ENCODE measurements at regions not wholly inside any gene's neighbourhood (a gene's known extent, or its start where the extent isn't known, plus 50 kb on each side); places are given as distances from the start of the nearest gene placed in this dataset.

DNA sequence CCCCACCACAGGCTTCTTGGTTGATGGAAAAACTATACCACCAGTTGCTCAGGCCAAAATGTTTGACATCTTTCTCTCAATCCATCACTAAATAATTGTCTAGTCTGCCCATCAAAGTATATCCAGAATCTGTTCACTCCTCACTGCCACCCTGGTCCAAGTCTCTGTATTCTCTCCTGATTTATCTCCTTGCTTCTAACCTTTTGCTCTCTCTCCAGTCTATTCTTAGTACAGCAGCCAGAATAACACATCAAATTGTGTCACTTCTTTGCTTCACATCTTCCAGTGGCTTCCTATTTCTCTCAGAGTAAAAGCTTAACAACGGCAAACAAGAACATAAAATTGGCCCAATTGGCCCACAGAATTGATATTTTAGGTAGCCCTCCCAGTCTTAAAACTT, 272.8 kb downstream of the IPO8 start:
- no peaks in the 10 kb centered on the region for H3K9me3 ChIP-seq (ENCODE audit: control insufficient read depth, low read depth, low read length)
- no peaks in the 10 kb centered on the region for H3K9me1 ChIP-seq (ENCODE audit: control insufficient read depth, extremely low read depth, insufficient read depth, low read length)
- no peak overlapping the region for H3K4me2 ChIP-seq (ENCODE audit: control insufficient read depth, extremely low read depth, insufficient read depth, low read depth, low read length)
- no peaks in the 10 kb centered on the region for H3K79me2 ChIP-seq (ENCODE audit: control insufficient read depth, insufficient read depth, low read length)
- H3K9ac ChIP-seq (ENCODE audit: control insufficient read depth, extremely low read depth, insufficient read depth, low read length): no peak overlapping the region
- no peaks in the 10 kb centered on the region for H3K36me3 ChIP-seq (ENCODE audit: control insufficient read depth in 2 of 2, extremely low read depth in 1 of 2, insufficient read depth in 2 of 2, low read length in 2 of 2)
- H3K4me1 ChIP-seq (ENCODE audit: control insufficient read depth, extremely low read depth, insufficient read depth, low read length): peaks cover 24% of the 10 kb centered on the region
- H3K27ac ChIP-seq (ENCODE audit: control insufficient read depth, insufficient read depth, low read length): no peak overlapping the region
- H3K27me3 ChIP-seq (ENCODE audit: control insufficient read depth, extremely low read depth, insufficient read depth, low read length): no peaks in the 10 kb centered on the region
- no peak overlapping the region for H3K4me3 ChIP-seq (ENCODE audit: control insufficient read depth in 2 of 3, extremely low read depth in 1 of 3, insufficient read depth in 2 of 3, low read depth in 1 of 3, low read length in 3 of 3)
- TF ChIP-seq, protein P1, sequence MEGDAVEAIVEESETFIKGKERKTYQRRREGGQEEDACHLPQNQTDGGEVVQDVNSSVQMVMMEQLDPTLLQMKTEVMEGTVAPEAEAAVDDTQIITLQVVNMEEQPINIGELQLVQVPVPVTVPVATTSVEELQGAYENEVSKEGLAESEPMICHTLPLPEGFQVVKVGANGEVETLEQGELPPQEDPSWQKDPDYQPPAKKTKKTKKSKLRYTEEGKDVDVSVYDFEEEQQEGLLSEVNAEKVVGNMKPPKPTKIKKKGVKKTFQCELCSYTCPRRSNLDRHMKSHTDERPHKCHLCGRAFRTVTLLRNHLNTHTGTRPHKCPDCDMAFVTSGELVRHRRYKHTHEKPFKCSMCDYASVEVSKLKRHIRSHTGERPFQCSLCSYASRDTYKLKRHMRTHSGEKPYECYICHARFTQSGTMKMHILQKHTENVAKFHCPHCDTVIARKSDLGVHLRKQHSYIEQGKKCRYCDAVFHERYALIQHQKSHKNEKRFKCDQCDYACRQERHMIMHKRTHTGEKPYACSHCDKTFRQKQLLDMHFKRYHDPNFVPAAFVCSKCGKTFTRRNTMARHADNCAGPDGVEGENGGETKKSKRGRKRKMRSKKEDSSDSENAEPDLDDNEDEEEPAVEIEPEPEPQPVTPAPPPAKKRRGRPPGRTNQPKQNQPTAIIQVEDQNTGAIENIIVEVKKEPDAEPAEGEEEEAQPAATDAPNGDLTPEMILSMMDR (optimal IDR thresholded peaks at IDR 0.05 in 1 of 3, IDR thresholded peaks at IDR 0.05 in 1 of 3, conservative IDR thresholded peaks at IDR 0.05 in 1 of 3; ENCODE audit: extremely low read depth in 1 of 3, insufficient read depth in 2 of 3, low read length in 3 of 3): no peak
- TF ChIP-seq EZH2 (IDR thresholded peaks at IDR 0.05; ENCODE audit: low read length): no peak
- dilution Hi-C loops (cut with MboI; ENCODE audit: extremely low pct_ligation_motif_present, low sequenced_read_pairs): no loop called here
- no peak overlapping the region for H2AFZ ChIP-seq (ENCODE audit: control insufficient read depth, low read length)
- DNase-seq (ENCODE audit: low read depth, low spot score): no peak
- no peak for FAIRE-seq
- no peaks in the 10 kb centered on the region for H4K20me1 ChIP-seq (ENCODE audit: control insufficient read depth, extremely low read depth, insufficient read depth, low read length)

DNA sequence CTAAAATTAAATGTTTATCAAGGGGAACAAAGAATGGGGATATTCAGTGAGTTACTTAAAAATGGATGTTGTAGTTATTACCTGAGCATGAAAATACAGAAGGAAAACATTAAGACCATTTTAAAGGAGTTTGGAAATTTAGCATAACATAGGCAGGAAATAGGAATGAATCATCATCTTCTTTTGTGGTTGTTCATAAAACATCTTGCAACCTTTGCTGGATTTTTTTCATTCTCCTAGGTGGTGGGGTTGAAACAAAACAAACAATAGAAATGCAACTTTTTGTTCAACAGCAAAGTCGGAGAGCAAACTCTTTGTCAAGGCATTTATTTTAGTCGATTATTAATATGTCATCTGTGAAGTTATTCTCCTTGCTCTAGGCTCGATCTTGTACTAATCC, 275.1 kb downstream of the IPO8 start:
- H3K4me1 ChIP-seq (ENCODE audit: control insufficient read depth, extremely low read depth, insufficient read depth, low read length): peaks cover 44% of the 10 kb centered on the region
- no peaks in the 10 kb centered on the region for H3K9me1 ChIP-seq (ENCODE audit: control insufficient read depth, extremely low read depth, insufficient read depth, low read length)
- FAIRE-seq (peak; percentile 29), DNase-seq (ENCODE audit: low read depth, low spot score) (no peak)
- no peaks in the 10 kb centered on the region for H3K36me3 ChIP-seq (ENCODE audit: control insufficient read depth in 2 of 2, extremely low read depth in 1 of 2, insufficient read depth in 2 of 2, low read length in 2 of 2)
- H2AFZ ChIP-seq (ENCODE audit: control insufficient read depth, low read length): no peak overlapping the region
- dilution Hi-C loops (cut with MboI; ENCODE audit: extremely low pct_ligation_motif_present, low sequenced_read_pairs): no loop called here
- no peak overlapping the region for H3K4me3 ChIP-seq (ENCODE audit: control insufficient read depth in 2 of 3, extremely low read depth in 1 of 3, insufficient read depth in 2 of 3, low read depth in 1 of 3, low read length in 3 of 3)
- peak overlapping the region; percentile 51 for H3K4me2 ChIP-seq (ENCODE audit: control insufficient read depth, extremely low read depth, insufficient read depth, low read depth, low read length)
- no peaks in the 10 kb centered on the region for H3K27me3 ChIP-seq (ENCODE audit: control insufficient read depth, extremely low read depth, insufficient read depth, low read length)
- no peaks in the 10 kb centered on the region for H3K9me3 ChIP-seq (ENCODE audit: control insufficient read depth, low read depth, low read length)
- H3K27ac ChIP-seq (ENCODE audit: control insufficient read depth, insufficient read depth, low read length): no peak overlapping the region
- H3K79me2 ChIP-seq (ENCODE audit: control insufficient read depth, insufficient read depth, low read length): no peaks in the 10 kb centered on the region
- no peak for TF ChIP-seq EZH2 (IDR thresholded peaks at IDR 0.05; ENCODE audit: low read length)
- TF ChIP-seq, protein P1 (optimal IDR thresholded peaks at IDR 0.05 in 1 of 3, IDR thresholded peaks at IDR 0.05 in 1 of 3, conservative IDR thresholded peaks at IDR 0.05 in 1 of 3; ENCODE audit: extremely low read depth in 1 of 3, insufficient read depth in 2 of 3, low read length in 3 of 3): no peak
- H4K20me1 ChIP-seq (ENCODE audit: control insufficient read depth, extremely low read depth, insufficient read depth, low read length): no peaks in the 10 kb centered on the region
- H3K9ac ChIP-seq (ENCODE audit: control insufficient read depth, extremely low read depth, insufficient read depth, low read length): no peak overlapping the region

Measured in keratinocyte (primary cell).